ENCODE measurements at regions not wholly inside any gene's neighbourhood (a gene's known extent, or its start where the extent isn't known, plus 50 kb on each side); places are given as distances from the start of the nearest gene placed in this dataset.

DNA sequence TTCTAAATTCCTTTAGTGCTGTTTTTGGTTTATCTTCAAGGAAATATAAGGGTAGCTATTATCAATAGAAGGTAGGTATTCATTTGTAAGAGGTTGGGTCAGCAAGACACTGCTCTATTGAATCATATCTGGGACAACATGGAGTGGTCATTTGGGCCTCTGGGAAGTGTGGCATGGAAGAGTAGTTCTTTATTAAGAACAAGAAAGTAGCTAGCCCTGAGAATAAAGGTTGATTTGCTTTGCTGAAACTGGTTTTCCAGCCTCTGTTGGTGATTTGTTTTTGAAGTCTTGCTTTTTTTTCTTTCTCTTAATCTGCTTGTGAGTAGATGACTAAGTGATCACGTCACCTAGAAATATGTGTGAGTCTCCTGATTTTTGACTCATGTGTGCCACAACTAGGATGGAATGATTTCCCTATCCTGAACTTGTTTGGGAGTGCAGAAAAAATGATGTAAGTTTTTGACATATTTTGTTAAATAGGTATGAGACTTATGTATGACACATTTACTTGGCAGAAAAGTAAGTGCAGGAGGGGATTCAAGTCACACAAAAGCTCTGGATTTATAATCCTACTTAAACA lies 381.8 kb downstream of the CENPW start:
- TF ChIP-seq, protein P1, sequence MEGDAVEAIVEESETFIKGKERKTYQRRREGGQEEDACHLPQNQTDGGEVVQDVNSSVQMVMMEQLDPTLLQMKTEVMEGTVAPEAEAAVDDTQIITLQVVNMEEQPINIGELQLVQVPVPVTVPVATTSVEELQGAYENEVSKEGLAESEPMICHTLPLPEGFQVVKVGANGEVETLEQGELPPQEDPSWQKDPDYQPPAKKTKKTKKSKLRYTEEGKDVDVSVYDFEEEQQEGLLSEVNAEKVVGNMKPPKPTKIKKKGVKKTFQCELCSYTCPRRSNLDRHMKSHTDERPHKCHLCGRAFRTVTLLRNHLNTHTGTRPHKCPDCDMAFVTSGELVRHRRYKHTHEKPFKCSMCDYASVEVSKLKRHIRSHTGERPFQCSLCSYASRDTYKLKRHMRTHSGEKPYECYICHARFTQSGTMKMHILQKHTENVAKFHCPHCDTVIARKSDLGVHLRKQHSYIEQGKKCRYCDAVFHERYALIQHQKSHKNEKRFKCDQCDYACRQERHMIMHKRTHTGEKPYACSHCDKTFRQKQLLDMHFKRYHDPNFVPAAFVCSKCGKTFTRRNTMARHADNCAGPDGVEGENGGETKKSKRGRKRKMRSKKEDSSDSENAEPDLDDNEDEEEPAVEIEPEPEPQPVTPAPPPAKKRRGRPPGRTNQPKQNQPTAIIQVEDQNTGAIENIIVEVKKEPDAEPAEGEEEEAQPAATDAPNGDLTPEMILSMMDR (conservative IDR thresholded peaks at IDR 0.05; ENCODE audit: low read length) = no peak
- TF ChIP-seq EZH2phosphoT487 (IDR thresholded peaks at IDR 0.05; ENCODE audit: borderline replicate concordance) = no peak
